Nephron progenitor cell (in vitro differentiated cells): ENCODE measurements at regions not wholly inside any gene's neighbourhood (a gene's known extent, or its start where the extent isn't known, plus 50 kb on each side); places are given as distances from the start of the nearest gene placed in this dataset.
"Not testable (repeated sequence)": the region's sequence is repeated elsewhere in the genome, so short reads cannot be mapped to it uniquely, and the experiment has no call there.

ENCODE experiments used
- DNase-seq: peaks from one replicate; pipeline ENCODE4 v3.0.0; 2021
- H3K27ac Mint-ChIP-seq: 2 replicates; pipeline ENCODE4 v1.8.0; 2021; ENCODE audit warnings: mild to moderate bottlenecking, moderate library complexity, mixed read lengths
- H3K27me3 Mint-ChIP-seq: 2 replicates; pipeline ENCODE4 v1.8.0; 2021; ENCODE audit warnings: mild to moderate bottlenecking, low read depth, mixed read lengths; ENCODE audit not compliant: poor library complexity
- H3K36me3 Mint-ChIP-seq: 2 replicates; pipeline ENCODE4 v1.8.0; 2021; ENCODE audit warnings: low read depth, mixed read lengths
- H3K4me1 Mint-ChIP-seq: 2 replicates; pipeline ENCODE4 v1.8.0; 2021; ENCODE audit warnings: mixed read lengths
- H3K4me3 Mint-ChIP-seq: 2 replicates; pipeline ENCODE4 v1.8.0; 2021; ENCODE audit warnings: mild to moderate bottlenecking, moderate library complexity, mixed read lengths
- H3K9me3 Mint-ChIP-seq: 2 replicates; pipeline ENCODE4 v1.8.0; 2021; ENCODE audit warnings: mild to moderate bottlenecking, moderate library complexity, mixed read lengths
- CTCF ChIP-seq: fragments of 200-600 bp; sonication (generic); IDR thresholded peaks from 2 replicates; pipeline ENCODE4 v1.5.0; 2021; ENCODE audit warnings: antibody characterized with exemption

GRCh38 chr4:45241976-45242375 lies 515.6 kb upstream of the GNPDA2 start:
- Mint-ChIP-seq H3K4me1 (no peaks in the 10 kb centered on the region), H3K36me3 (no peaks in the 10 kb centered on the region), H3K4me3 (no peak overlapping the region), H3K9me3 (peaks cover 4% of the 10 kb centered on the region), H3K27me3 (no peaks in the 10 kb centered on the region), H3K27ac (no peak overlapping the region)
- TF ChIP-seq CTCF = no peak
- DNase-seq = no peak

- no peaks in the 10 kb centered on the region for H3K36me3 Mint-ChIP-seq
- no peaks in the 10 kb centered on the region for H3K4me1 Mint-ChIP-seq
- DNase-seq = no peak
- H3K4me3 Mint-ChIP-seq = no peak overlapping the region
- no peak overlapping the region for H3K27ac Mint-ChIP-seq
- TF ChIP-seq CTCF = no peak
- H3K9me3 Mint-ChIP-seq = peaks cover 5% of the 10 kb centered on the region
- H3K27me3 Mint-ChIP-seq = no peaks in the 10 kb centered on the region
Observed at GRCh38 chr4:45229206-45229605, 502.9 kb upstream of the GNPDA2 start.

- no peak overlapping the region for H3K27ac Mint-ChIP-seq
- no peak for TF ChIP-seq CTCF
Observed at GRCh38 chr4:45215976-45216542, 489.7 kb upstream of the GNPDA2 start.

GRCh38 chr4:45208476-45208875 lies 482.1 kb upstream of the GNPDA2 start:
- peaks cover 22% of the 10 kb centered on the region for H3K9me3 Mint-ChIP-seq
- not testable (repeated sequence) for H3K4me1 Mint-ChIP-seq, DNase-seq, H3K27ac Mint-ChIP-seq, H3K4me3 Mint-ChIP-seq, H3K36me3 Mint-ChIP-seq, H3K27me3 Mint-ChIP-seq

More at GRCh38 chr4:45215976-45216542, 489.7 kb upstream of the GNPDA2 start:
- no peaks in the 10 kb centered on the region for H3K36me3 Mint-ChIP-seq
- no peaks in the 10 kb centered on the region for H3K9me3 Mint-ChIP-seq
- no peak for DNase-seq
- H3K4me1 Mint-ChIP-seq = no peaks in the 10 kb centered on the region
- H3K4me3 Mint-ChIP-seq = no peak overlapping the region
- no peaks in the 10 kb centered on the region for H3K27me3 Mint-ChIP-seq

GRCh38 chr4:45207864-45208331 lies 481.5 kb upstream of the GNPDA2 start:
- not testable (repeated sequence) for H3K4me1 Mint-ChIP-seq, H3K27ac Mint-ChIP-seq, H3K36me3 Mint-ChIP-seq, DNase-seq, H3K27me3 Mint-ChIP-seq, H3K4me3 Mint-ChIP-seq
- peaks cover 22% of the 10 kb centered on the region for H3K9me3 Mint-ChIP-seq

- not testable (repeated sequence) for H3K4me1 Mint-ChIP-seq, H3K27ac Mint-ChIP-seq, H3K36me3 Mint-ChIP-seq, H3K27me3 Mint-ChIP-seq, DNase-seq, H3K4me3 Mint-ChIP-seq
- H3K9me3 Mint-ChIP-seq = peaks cover 22% of the 10 kb centered on the region
Observed at GRCh38 chr4:45207241-45207863, 481.0 kb upstream of the GNPDA2 start.

- Mint-ChIP-seq H3K4me1 (no peaks in the 10 kb centered on the region), H3K4me3 (no peak overlapping the region), H3K9me3 (no peaks in the 10 kb centered on the region), H3K27me3 (no peaks in the 10 kb centered on the region), H3K36me3 (no peaks in the 10 kb centered on the region), H3K27ac (no peak overlapping the region)
- TF ChIP-seq CTCF = no peak
- no peak for DNase-seq
Observed at GRCh38 chr4:45199736-45200135, 473.4 kb upstream of the GNPDA2 start.
